CD4-positive, alpha-beta T cell treated with Interferon gamma for 1 hour (primary cell): ENCODE measurements at regions not wholly inside any gene's neighbourhood (a gene's known extent, or its start where the extent isn't known, plus 50 kb on each side); places are given as distances from the start of the nearest gene placed in this dataset.

Experiments
- DNase-seq: peaks from one replicate; pipeline ENCODE4 v3.0.0-alpha.2; 2020

GRCh38 chr1:239606850-239607400, 220.6 kb downstream of the CHRM3 start:
- DNase-seq: no peak

- DNase-seq: no peak
Observed at GRCh38 chr1:239608469-239608868, 222.1 kb downstream of the CHRM3 start.

DNA sequence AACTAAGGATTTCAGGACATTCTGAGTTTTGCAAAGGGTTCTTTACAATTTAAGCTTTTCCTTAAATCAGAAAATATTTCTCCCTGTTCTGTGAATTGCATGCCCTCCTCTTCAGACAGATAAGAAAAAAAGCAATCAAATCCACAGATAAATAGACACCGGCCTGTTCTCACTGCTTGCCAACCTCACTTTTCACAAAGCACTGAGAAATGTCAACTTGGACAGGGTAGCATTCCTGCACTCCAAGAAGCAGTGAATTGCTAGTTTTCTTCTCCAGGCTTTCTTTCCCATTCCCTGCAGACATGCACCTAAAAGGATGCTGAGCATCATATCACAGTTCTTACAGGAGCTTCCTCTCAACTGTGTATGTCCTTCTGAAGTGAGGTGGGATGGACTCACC, 226.0 kb downstream of the CHRM3 start:
- no peak for DNase-seq

- no peak for DNase-seq
Observed at GRCh38 chr1:239616673-239617072, 230.3 kb downstream of the CHRM3 start.

DNA sequence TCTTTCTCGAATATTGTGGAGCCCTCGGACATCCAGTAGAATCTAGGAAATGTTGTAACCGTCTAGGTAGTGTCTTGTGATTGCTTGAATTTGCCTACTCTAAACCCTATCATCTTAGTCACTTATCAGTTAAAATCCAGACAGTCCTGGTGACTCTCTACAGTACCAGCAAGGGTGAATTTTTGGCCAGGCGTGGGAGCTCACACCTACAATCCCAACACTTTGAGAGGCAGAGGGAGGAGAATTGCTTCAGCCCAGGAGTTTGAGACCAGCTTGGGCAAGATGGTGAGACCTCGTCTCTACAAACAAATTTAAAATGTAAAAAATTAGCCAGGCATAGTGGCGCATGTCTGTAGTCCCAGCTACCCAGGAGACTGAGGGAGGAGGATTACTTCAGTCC, 230.9 kb downstream of the CHRM3 start:
- no peak for DNase-seq

DNA sequence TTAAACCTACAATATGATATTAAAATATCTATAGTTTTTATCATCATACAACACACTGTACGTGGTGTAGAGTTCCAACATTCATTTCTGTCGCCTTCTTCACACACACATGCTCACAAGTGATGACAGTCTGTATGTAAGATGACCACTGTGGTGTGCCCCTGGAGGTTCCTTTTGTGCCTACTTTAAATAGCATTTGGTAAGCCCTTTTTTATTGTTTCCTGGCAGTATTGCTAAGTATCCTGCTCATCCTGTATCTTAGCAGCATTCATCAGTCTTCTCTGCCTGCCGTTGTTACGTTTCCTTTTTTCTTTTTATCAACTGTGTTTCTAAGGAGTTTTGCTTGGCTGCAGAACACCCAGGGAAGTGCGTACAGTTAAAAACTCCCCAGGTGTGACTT, 231.4 kb downstream of the CHRM3 start:
- no peak for DNase-seq

GRCh38 chr1:239619190-239619589, 232.8 kb downstream of the CHRM3 start:
- DNase-seq: no peak

- DNase-seq: no peak
Observed at GRCh38 chr1:239630767-239631166, 244.4 kb downstream of the CHRM3 start.

DNA sequence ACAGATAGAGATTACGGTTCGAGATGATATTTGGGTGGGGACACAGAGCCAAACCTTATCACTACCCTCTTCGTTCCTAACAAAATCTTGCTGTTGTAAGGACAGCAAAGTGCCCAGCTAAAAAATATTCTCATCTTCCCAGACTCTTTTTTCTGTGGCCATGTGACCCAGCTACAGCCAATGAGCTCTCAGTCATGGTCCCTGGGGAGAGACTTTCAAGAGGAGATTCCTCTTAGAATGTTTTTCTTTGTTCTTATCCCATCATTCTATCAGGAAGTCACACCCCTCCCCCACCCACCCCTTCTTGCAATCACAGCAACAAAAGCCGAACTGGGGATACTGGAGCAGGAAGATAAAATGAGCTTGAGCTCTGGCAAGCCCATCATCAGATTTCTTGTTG, 247.1 kb downstream of the CHRM3 start:
- no peak for DNase-seq

DNA sequence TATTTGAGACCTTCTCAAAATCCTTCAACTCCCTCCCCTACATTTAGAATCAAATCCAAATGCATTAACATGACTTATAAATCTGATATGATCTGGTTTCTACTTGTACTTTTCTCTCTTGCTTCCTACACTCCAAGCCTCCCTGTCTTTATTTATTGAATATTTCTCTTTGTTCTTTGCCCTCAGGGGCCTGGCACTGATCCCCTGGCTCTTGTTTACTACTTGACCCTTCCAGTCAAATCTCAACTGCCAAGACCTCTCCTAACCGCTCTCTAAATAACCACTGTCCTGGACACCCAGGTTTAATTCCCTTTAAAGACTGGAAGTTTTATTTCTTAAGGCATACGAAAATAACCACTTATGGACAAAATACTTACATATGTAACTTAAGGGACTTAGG, 248.9 kb downstream of the CHRM3 start:
- no peak for DNase-seq

DNA sequence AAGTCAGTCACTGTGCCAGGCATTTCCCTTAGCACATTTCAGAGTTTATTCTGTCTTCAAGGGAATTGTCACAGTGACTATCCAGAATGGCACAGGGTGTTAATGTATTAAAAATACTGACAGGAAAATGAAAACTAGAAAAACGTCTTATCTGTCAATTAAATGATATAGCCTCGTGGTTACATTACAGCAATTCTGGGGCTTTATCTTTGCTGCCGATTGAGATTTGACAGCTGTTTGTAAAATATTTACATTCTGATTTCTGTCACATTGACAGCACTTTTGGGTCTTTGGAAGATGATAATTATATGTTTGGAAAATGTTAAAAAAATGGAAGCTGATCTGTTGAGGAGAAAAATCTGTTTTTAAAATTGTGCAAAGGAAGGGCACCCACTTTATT, 250.0 kb downstream of the CHRM3 start:
- DNase-seq: no peak

DNA sequence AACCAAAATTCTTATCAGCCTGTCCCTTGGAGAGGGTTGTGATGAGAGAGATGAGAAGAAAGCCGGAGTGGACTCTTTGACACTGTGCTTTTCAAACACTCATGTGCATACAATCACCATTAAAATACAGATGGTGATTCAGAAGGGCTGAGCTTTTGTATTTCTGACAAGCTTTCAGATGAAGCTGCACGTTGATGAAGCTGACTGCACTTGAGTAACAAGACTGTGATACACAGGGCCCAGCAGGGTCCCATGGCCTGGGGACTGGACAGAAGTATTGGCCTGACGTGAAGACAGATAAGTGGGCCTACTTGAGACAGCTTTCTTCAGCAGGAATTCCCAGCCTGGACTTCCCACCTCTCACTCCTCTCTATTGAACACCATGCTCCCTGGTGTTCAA, 258.2 kb downstream of the CHRM3 start:
- DNase-seq: no peak

GRCh38 chr1:239647045-239647444, 260.7 kb downstream of the CHRM3 start:
- no peak for DNase-seq

DNA sequence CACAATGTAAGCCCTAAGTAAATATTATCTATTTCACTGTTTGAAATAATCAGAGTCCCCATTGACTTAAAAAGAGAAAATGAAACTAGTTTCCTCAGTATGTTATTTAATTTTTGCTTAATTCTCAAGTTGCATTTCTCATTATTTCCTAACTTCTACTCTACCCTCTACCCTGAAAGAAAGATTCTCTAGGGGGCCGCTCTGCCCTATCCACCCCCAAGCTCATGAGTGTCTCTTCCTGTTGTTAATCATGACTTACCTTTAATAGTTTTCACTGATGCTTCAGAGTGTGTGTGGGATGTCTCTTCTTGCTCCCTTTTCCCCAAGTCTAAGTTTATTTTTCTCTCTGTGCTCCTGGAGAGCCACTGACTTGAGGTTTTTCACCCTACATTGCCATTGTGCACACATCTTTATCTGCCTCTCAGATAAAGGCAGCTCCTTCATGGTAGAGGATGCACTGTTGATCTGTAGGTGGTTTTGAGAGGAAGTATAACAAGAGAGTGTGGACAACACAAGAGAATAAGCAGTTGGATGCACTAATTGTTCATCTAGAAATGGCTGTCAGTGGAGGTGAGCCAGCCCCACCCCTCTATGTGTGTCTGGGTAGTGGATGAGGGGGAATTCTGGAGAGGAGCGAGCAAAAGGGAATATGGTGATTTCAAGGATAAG, 261.7 kb downstream of the CHRM3 start:
- DNase-seq: no peak

GRCh38 chr1:239655023-239655422, 268.7 kb downstream of the CHRM3 start:
- DNase-seq: no peak

DNA sequence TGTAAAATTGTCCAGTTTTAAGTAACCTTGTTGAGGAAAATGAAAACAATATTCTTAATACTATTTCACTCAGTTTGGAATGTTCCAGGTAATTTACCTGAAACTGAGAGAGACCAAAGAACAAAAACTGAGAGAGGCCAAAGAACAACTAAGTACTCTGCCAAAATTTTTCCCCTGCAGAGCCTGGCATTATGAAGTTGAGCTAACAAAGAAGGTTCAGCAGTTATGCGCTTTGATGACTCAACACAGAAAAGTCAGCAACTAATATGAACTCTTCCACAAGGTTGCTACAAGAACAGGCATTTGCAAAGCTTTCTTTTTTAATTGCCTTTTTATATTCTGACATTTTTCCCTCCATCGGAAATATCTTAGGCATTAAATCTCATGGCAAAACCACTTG, 270.9 kb downstream of the CHRM3 start:
- no peak for DNase-seq

DNA sequence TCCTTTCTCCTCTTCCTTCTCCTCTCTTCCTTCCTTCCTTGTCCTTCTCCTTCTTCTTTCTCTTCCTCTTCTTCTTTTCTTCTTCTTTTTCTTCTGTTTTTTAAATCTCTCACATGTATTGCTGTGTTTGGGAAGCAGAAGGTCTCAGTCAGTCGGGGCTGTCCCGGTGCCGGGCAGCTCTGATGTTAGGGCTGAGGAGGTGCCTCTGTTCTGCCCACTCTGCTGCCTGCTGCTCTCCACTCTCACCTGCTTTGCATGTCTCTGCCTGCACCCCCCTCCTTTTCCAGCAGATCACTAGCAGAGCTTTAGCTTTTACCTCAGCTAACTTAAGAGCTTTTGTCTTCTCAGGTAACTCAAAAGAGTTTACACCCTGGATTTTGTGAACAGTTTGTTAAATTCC, 276.6 kb downstream of the CHRM3 start:
- no peak for DNase-seq

GRCh38 chr1:239672256-239672655, 285.9 kb downstream of the CHRM3 start:
- no peak for DNase-seq

DNA sequence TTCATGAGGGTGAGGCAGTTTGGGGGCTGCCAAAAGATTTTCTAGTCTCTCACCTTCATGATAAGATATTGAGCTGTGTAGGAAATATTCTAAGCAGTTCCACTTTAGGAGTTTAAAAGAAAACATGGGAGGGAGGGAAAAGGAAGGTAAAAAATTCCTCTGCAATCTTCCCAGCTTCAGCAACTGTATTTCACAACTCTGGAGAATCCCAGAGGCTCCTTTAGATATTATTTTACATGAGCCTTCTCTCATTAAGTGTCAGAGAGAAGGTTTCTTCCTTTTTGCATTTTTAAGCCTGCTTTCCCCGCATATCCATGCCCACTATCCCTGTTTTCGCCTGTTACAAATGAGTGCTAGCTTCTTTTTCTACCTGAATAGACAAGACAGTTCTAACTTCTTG, 289.4 kb downstream of the CHRM3 start:
- DNase-seq: no peak

DNA sequence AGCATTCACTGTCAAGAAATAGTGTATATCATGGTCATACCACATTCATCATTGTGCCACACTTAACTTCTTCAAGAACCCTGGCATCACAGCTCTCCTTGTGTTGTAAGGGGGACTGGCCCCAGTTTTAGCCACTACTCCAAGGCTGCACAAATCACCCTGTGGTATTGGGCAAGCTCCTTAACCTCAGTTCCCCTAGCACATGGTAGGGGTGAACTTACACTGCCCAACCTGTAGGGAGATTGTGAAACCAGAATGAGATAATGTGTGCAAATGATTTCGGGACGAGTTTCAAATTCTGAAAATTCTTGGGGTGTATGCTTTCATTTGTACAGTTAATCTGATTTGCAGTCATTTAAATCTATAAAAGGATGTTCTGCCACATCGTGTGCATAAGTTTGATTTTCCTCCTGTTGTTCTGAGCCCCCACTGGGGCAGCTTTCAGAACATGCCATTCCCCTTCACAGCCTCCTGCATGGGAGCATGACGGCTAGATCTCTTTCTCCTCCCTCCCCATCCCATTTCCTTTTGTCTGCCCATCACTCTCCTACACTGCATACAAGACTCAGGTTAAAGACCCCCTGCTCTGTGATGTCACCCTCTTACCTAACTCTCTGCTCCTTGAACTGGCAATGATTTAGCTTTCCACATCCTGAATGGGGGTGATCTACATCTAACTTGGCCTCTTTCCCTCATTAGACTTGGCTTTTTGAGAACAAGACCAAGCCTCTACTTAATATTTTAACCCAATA, 290.3 kb downstream of the CHRM3 start:
- DNase-seq: no peak

DNA sequence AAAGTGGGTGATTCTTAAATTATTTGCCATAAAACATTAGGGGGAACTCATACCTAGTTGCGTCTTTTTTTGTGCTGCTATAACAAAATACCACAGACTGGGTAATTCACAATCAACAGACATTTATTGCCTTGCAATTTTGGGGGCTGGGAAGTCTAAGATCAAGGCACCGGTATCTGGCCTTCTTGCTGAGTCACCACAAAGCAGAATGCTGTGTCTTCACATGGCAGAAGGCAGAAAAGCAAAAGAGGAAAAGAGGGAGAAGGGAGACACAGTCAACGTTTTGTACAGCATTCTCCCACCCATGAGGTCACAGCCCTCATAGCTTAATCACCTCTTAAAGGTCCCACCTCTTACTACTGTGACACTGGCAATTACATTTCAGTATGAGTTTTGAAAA, 291.0 kb downstream of the CHRM3 start:
- DNase-seq: no peak

- DNase-seq: no peak
Observed at GRCh38 chr1:239678181-239678580, 291.8 kb downstream of the CHRM3 start.

DNA sequence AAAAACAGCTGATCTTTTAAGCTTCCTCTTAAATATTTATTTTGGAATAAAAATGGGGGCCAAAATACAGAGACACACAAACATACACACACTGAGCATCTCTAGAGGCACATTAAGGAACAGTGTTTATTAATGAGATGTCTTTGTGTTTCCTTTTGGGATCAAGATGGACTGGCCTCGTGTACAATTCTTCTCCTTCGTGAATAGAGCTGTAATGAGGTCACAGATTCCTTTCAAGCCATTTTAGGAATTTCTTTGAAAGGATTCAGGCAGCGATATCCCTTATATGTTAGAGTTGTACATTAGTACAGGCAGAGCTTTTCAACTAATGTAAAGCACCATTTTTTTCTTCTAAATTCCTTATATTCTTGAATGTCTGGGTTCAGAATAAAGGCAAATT, 295.7 kb downstream of the CHRM3 start:
- DNase-seq: no peak

- DNase-seq: no peak
Observed at GRCh38 chr1:239682960-239683359, 296.6 kb downstream of the CHRM3 start.

DNA sequence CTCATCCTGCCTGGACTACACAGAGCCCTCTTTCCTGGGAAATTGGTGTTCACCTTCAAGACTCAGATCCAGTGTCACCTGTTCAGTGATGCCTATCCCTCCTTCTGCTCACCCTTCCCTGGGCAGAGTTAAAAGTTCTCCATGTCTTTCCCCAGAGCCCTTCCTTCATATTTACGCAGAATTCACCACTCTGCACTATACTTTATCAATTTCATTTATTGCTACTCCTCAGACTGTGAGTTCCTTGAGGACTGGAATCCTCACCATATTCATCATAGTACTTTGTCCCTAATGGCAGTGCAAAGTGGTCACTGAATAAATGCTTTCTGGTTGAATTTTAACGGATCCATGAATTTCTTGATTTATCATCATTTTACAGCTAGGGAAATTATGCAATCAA, 300.0 kb downstream of the CHRM3 start:
- DNase-seq: no peak
